ENCODE measurements at regions not wholly inside any gene's neighbourhood (a gene's known extent, or its start where the extent isn't known, plus 50 kb on each side); places are given as distances from the start of the nearest gene placed in this dataset.

DNA sequence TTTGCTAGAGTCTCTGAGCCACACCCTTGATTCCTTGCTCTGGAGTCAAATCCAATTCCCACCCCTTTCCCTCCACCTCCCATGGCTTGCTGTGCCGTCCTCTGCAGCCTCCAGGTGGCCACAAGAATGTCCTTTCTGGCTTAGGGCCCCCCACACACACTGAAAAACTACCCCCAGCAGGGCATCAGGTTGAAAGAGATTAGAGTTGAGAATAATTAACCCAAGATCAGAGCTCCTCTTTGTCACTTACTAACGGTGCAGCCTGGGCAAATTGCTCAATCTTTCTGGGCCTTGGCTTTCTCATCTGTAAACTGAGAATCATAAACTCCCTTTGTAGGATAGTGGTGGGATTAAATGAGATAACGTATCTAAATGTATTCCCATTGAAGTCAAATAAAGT lies 78.5 kb downstream of the MRPL46 start:
- TF ChIP-seq POLR2AphosphoS5 (IDR thresholded peaks at IDR 0.05) (no peak), CTCF (IDR thresholded peaks at IDR 0.05) (no peak), POLR2A (IDR thresholded peaks at IDR 0.05) (no peak)
- Histone ChIP-seq H3K27ac (no peak overlapping the region), H3K9me3 (no peaks in the 10 kb centered on the region), H3K4me3 (no peak overlapping the region), H3K4me1 (no peaks in the 10 kb centered on the region), H3K27me3 (no peaks in the 10 kb centered on the region), H3K36me3 (no peaks in the 10 kb centered on the region)
- DNase-seq (ENCODE audit: low spot score in 2 of 2): no peak
- intact Hi-C loops (cut with DNase I; ENCODE audit: low total_unique reads): no loop called here

DNA sequence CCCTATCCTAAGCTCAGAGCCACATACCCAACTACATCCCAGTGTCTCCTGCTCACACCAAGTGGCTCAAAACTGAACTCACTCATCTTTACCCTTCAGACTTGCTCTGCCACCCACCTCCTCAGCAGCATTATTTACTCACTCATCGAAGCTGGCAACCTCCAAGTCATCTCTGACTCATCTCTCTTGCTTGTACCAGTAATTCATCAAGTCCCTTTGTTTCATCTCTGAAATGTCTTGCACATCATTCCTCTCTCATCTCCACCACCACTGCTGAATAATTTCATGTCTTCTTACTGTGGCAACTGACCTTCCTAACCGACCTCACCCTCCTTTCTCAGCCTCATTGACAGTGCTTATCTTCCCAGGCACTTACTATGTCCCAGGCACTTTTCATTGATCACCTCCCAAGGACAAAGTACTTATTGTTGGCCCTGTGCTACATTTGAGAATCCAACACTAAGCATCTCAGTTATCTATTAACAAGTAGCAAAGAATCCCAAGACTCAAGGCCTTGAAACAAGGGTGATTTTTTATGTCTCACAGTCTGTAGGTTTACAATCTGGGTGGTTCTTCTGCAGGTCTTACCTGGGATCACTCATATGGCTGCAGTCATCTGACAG lies 82.0 kb downstream of the MRPL46 start:
- no peak overlapping the region for H3K27ac ChIP-seq
- no peaks in the 10 kb centered on the region for H3K9me3 ChIP-seq
- no peaks in the 10 kb centered on the region for H3K4me1 ChIP-seq
- no peak for DNase-seq (ENCODE audit: low spot score in 2 of 2)
- no peaks in the 10 kb centered on the region for H3K27me3 ChIP-seq
- no peaks in the 10 kb centered on the region for H3K36me3 ChIP-seq
- intact Hi-C loops (cut with DNase I; ENCODE audit: low total_unique reads): no loop called here
- no peak for TF ChIP-seq POLR2A (IDR thresholded peaks at IDR 0.05)
- no peak for TF ChIP-seq POLR2AphosphoS5 (IDR thresholded peaks at IDR 0.05)
- TF ChIP-seq CTCF (IDR thresholded peaks at IDR 0.05): no peak
- H3K4me3 ChIP-seq: no peak overlapping the region

DNA sequence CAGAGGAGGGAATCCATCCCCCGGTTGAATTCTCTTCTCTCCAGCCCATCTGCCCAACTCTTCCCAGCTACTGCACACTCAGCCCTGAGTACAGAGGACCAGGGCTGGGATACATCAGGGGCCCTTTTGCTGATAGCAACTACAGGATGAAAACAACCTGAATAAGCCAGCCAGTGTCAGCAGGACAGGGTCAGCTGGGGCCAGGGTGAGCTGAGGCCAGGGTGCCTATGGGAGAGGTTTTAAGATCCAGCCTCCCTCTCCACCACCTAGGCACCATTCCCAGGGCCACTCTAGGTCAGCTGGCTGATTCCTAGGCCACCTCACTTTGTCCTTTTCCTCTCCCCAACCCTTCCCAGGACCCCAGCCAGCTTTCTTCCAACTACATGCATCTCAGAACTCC lies 83.8 kb downstream of the MRPL46 start:
- TF ChIP-seq POLR2AphosphoS5 (IDR thresholded peaks at IDR 0.05): no peak
- TF ChIP-seq CTCF (IDR thresholded peaks at IDR 0.05): no peak
- no peak for TF ChIP-seq POLR2A (IDR thresholded peaks at IDR 0.05)
- H3K27ac ChIP-seq: no peak overlapping the region
- no peaks in the 10 kb centered on the region for H3K36me3 ChIP-seq
- H3K4me3 ChIP-seq: no peak overlapping the region
- H3K9me3 ChIP-seq: no peaks in the 10 kb centered on the region
- DNase-seq (ENCODE audit: low spot score in 2 of 2): no peak
- no peaks in the 10 kb centered on the region for H3K27me3 ChIP-seq
- H3K4me1 ChIP-seq: no peaks in the 10 kb centered on the region
- intact Hi-C loops (cut with DNase I; ENCODE audit: low total_unique reads): no loop called here

DNA sequence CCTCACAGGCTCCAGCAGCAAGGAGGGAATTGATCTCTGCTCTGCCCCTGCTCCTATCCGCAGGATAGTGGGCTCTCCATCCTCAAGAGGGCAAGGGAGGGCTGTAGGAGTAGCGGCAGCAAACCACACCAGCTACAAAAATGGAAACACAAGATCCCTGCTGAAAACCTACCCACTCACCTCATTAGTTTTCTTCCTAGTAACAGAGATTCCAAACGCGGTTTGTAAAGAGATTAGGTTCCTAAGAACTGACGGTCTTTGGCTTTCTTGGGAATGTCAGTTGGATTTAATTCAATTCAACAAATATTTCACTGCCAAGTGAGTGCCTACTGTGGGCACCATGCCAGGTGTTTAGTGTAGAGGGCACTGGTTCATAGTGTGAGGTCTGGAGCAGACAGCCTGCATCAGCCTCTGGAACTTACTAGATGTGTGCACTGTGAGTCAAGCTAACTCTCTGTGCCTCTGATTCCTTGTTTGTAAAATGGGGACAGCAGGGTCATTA lies 84.7 kb downstream of the MRPL46 start:
- Histone ChIP-seq H3K27me3 (no peaks in the 10 kb centered on the region), H3K27ac (no peak overlapping the region), H3K9me3 (no peaks in the 10 kb centered on the region), H3K4me1 (no peaks in the 10 kb centered on the region), H3K4me3 (no peak overlapping the region), H3K36me3 (no peaks in the 10 kb centered on the region)
- intact Hi-C loops (cut with DNase I; ENCODE audit: low total_unique reads): no loop called here
- no peak for DNase-seq (ENCODE audit: low spot score in 2 of 2)
- TF ChIP-seq POLR2A (IDR thresholded peaks at IDR 0.05) (no peak), POLR2AphosphoS5 (IDR thresholded peaks at IDR 0.05) (no peak), CTCF (IDR thresholded peaks at IDR 0.05) (no peak)

GRCh38 chr15:88378188-88378637 lies 89.0 kb downstream of the MRPL46 start:
- no peak for DNase-seq (ENCODE audit: low spot score in 2 of 2)

More at GRCh38 chr15:88378188-88378637, 89.0 kb downstream of the MRPL46 start:
- TF ChIP-seq POLR2A (IDR thresholded peaks at IDR 0.05): no peak
- TF ChIP-seq CTCF (IDR thresholded peaks at IDR 0.05): no peak
- TF ChIP-seq POLR2AphosphoS5 (IDR thresholded peaks at IDR 0.05): no peak
- H3K4me1 ChIP-seq: no peaks in the 10 kb centered on the region
- H3K27me3 ChIP-seq: no peaks in the 10 kb centered on the region
- intact Hi-C loops (cut with DNase I; ENCODE audit: low total_unique reads): no loop called here
- no peak overlapping the region for H3K4me3 ChIP-seq
- H3K27ac ChIP-seq: no peak overlapping the region
- H3K9me3 ChIP-seq: no peaks in the 10 kb centered on the region
- H3K36me3 ChIP-seq: no peaks in the 10 kb centered on the region

Measured in breast epithelium (tissue), 4 donors.